AG09319 (cell line): ENCODE measurements at regions not wholly inside any gene's neighbourhood (a gene's known extent, or its start where the extent isn't known, plus 50 kb on each side); places are given as distances from the start of the nearest gene placed in this dataset.

Experiments used
- DNase-seq: peaks from one replicate; pipeline ENCODE4 v3.0.0-alpha.2; 2010; ENCODE audit warnings: low read depth; ENCODE audit errors: extremely low read depth
- CTCF ChIP-seq: IDR thresholded peaks from 2 replicates; pipeline ENCODE4 v1.5.1; 2011; ENCODE audit warnings: low read depth, mild to moderate bottlenecking, inconsistent platforms, low read length, moderate library complexity

- no peak for DNase-seq
- no peak for TF ChIP-seq CTCF
Measured at GRCh38 chr7:35548291-35548690, 146.6 kb downstream of the HERPUD2 start.

GRCh38 chr7:35546691-35547429 lies 148.1 kb downstream of the HERPUD2 start:
- no peak for DNase-seq
- TF ChIP-seq CTCF: no peak

- TF ChIP-seq CTCF: no peak
- no peak for DNase-seq
Measured at GRCh38 chr7:35545831-35546230, 149.1 kb downstream of the HERPUD2 start.

GRCh38 chr7:35544028-35544742 lies 150.8 kb downstream of the HERPUD2 start:
- no peak for DNase-seq
- no peak for TF ChIP-seq CTCF

- peak; percentile 96 for TF ChIP-seq CTCF
- DNase-seq: peak; percentile 15
Measured at GRCh38 chr7:35537067-35538023, 157.6 kb downstream of the HERPUD2 start.

- DNase-seq: no peak
- no peak for TF ChIP-seq CTCF
Measured at GRCh38 chr7:35536396-35536826, 158.5 kb downstream of the HERPUD2 start.
